Right lobe of liver (tissue), 4 donors: ENCODE measurements at regions not wholly inside any gene's neighbourhood (a gene's known extent, or its start where the extent isn't known, plus 50 kb on each side); places are given as distances from the start of the nearest gene placed in this dataset.

Source experiments
- CTCF ChIP-seq, 4 donors: fragments of 200-600 bp in 3 of 4; fragments of 450-650 bp in 1 of 4; IDR thresholded peaks; one replicate each; pipeline versions ENCODE4 v1.5.1 to v1.8.0; 2016 to 2022; ENCODE audit warnings: antibody characterized with exemption in 4 of 4, mild to moderate bottlenecking in 2 of 4
- POLR2A ChIP-seq: fragments of 450-650 bp; IDR thresholded peaks from one replicate; pipeline ENCODE4 v1.6.1; 2017; ENCODE audit warnings: antibody characterized with exemption, mild to moderate bottlenecking
- donor health status: DM: no; HTN: no; CAD: no.
- donor health status: DM: no; HTN: no; CAD: no.
- donor health status: DM: no; HTN: yes; CAD: no.

GRCh38 chr14:58797010-58797429, 159.3 kb downstream of the DACT1 start:
- TF ChIP-seq CTCF (IDR thresholded peaks at IDR 0.05) = no peak
- TF ChIP-seq POLR2A = no peak
